ENCODE measurements at regions not wholly inside any gene's neighbourhood (a gene's known extent, or its start where the extent isn't known, plus 50 kb on each side); places are given as distances from the start of the nearest gene placed in this dataset.
"Not testable (repeated sequence)": the region's sequence is repeated elsewhere in the genome, so short reads cannot be mapped to it uniquely, and the experiment has no call there.

DNA sequence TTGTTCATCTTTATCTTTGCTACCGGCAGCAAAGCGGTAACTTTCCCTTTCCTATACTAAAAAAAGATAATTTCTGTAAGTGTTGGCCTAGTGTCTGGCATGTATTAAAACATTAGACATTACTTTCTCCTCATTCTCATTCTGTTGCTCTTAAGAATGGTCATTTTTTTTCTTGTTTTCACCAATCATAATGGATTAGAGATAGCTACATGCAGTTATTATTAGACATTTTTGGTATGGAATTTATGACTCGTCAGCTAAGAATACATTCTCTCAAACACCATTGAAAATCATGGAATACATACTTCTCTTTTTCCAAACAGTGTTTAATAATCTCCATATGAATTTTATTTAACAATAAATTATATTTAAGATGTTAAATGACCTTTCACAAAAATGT is 1154.6 kb downstream of the BRINP3 start:
- H4K20me1 ChIP-seq (ENCODE audit: insufficient read depth, low read length) = no peaks in the 10 kb centered on the region
- H3K9me2 ChIP-seq (ENCODE audit: low read depth, low read length) = no peaks in the 10 kb centered on the region
- H3F3A ChIP-seq (ENCODE audit: insufficient read depth, low read length) = no peaks in the 10 kb centered on the region
- no peak overlapping the region for H3K27ac ChIP-seq (ENCODE audit: low read depth, low read length, poor library complexity, severe bottlenecking)
- no peak overlapping the region for H3K9ac ChIP-seq (ENCODE audit: low read length)
- H3K4me3 ChIP-seq (ENCODE audit: low read depth, low read length, poor library complexity, severe bottlenecking) = no peak overlapping the region
- H3K79me2 ChIP-seq (ENCODE audit: insufficient read depth, low read length) = no peaks in the 10 kb centered on the region
- no peaks in the 10 kb centered on the region for H3K4me1 ChIP-seq (ENCODE audit: insufficient read depth, low read length, severe bottlenecking)
- H3K27me3 ChIP-seq (ENCODE audit: insufficient read depth, low read length) = no peaks in the 10 kb centered on the region
- H3K36me3 ChIP-seq (ENCODE audit: insufficient read depth, low read length) = no peaks in the 10 kb centered on the region
- no peaks in the 10 kb centered on the region for H3K9me3 ChIP-seq (ENCODE audit: low read length)
- H3K4me2 ChIP-seq (ENCODE audit: low read length) = no peak overlapping the region
- no peak overlapping the region for H2AFZ ChIP-seq (ENCODE audit: low read length)
- TF ChIP-seq EZH2 (IDR thresholded peaks at IDR 0.05; ENCODE audit: borderline replicate concordance, low read length) = no peak
- TF ChIP-seq, protein P1, sequence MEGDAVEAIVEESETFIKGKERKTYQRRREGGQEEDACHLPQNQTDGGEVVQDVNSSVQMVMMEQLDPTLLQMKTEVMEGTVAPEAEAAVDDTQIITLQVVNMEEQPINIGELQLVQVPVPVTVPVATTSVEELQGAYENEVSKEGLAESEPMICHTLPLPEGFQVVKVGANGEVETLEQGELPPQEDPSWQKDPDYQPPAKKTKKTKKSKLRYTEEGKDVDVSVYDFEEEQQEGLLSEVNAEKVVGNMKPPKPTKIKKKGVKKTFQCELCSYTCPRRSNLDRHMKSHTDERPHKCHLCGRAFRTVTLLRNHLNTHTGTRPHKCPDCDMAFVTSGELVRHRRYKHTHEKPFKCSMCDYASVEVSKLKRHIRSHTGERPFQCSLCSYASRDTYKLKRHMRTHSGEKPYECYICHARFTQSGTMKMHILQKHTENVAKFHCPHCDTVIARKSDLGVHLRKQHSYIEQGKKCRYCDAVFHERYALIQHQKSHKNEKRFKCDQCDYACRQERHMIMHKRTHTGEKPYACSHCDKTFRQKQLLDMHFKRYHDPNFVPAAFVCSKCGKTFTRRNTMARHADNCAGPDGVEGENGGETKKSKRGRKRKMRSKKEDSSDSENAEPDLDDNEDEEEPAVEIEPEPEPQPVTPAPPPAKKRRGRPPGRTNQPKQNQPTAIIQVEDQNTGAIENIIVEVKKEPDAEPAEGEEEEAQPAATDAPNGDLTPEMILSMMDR (IDR thresholded peaks at IDR 0.05; ENCODE audit: low read length) = no peak

DNA sequence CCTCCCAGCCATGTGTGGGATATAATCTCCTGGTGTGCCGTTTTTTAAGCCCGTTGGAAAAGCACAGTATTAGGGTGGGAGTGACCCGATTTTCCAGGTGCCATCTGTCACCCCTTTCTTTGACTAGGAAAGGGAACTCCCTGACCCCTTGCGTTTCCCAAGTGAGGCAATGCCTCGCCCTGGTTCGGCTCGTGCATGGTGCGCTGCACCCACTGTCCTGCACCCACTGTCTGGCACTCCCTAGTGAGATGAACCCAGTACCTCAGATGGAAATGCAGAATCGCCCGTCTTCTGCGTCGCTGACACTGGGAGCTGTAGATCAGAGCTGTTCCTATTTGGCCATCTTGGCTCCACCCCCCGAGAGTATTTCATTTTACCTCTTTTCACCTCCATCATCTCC is 1146.6 kb downstream of the BRINP3 start:
- not testable (repeated sequence) for H3K9me2 ChIP-seq (ENCODE audit: low read depth, low read length); H3K36me3 ChIP-seq (ENCODE audit: insufficient read depth, low read length); H3F3A ChIP-seq (ENCODE audit: insufficient read depth, low read length); H2AFZ ChIP-seq (ENCODE audit: low read length); H3K4me3 ChIP-seq (ENCODE audit: low read depth, low read length, poor library complexity, severe bottlenecking); H3K4me1 ChIP-seq (ENCODE audit: insufficient read depth, low read length, severe bottlenecking); H3K79me2 ChIP-seq (ENCODE audit: insufficient read depth, low read length); H3K9me3 ChIP-seq (ENCODE audit: low read length); H3K4me2 ChIP-seq (ENCODE audit: low read length); H3K27ac ChIP-seq (ENCODE audit: low read depth, low read length, poor library complexity, severe bottlenecking); H3K9ac ChIP-seq (ENCODE audit: low read length); H4K20me1 ChIP-seq (ENCODE audit: insufficient read depth, low read length); H3K27me3 ChIP-seq (ENCODE audit: insufficient read depth, low read length)

DNA sequence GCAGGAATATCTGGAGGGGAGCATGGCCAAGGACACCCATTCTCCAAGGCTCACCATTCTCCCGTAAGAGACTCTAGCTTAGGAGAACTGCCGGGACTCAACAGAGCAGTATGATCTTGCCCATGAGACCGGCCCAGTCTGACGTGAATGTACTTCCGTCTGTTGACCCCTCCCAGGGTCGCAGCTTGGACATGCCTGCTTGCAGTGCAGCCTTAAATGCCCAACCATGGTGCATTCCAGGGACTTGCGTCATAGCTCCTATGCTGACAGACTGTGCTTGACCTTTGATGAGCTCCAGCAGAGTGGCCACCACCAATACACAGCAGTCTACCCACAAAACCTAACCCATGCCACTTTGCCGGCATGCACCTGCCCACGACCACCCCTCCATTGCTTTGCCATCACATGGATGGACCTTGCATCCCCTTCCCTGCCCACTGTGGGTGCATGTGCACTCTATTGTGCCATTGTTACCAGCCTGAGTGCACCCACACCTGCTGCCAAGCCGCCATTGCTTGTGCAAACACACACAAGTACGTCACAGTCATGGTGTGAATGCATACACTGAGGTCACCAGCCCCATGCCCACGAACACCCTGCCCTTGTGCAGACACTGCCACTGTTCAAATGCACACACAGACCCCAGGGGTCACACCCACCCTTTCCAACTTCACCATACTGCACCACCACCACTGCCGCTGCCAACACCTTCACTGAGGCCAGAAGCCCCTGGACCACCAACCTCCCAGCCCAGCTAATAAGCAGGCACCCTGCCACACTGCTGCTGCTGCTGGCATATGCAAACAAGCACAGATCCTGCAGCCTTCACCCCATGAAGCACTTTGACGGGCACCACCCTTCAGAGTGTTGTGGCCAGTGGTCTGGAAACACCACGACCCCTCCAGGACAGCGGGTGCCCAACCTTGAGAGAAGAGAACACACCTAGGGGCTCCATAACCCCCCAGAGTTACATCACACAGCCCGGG is 1141.3 kb downstream of the BRINP3 start:
- no peaks in the 10 kb centered on the region for H4K20me1 ChIP-seq (ENCODE audit: insufficient read depth, low read length)
- no peaks in the 10 kb centered on the region for H3K36me3 ChIP-seq (ENCODE audit: insufficient read depth, low read length)
- TF ChIP-seq EZH2 (IDR thresholded peaks at IDR 0.05; ENCODE audit: borderline replicate concordance, low read length) = no peak
- TF ChIP-seq, protein P1 (IDR thresholded peaks at IDR 0.05; ENCODE audit: low read length) = no peak
- no peak overlapping the region for H3K9ac ChIP-seq (ENCODE audit: low read length)
- no peak overlapping the region for H3K4me2 ChIP-seq (ENCODE audit: low read length)
- no peak overlapping the region for H2AFZ ChIP-seq (ENCODE audit: low read length)
- no peaks in the 10 kb centered on the region for H3K4me1 ChIP-seq (ENCODE audit: insufficient read depth, low read length, severe bottlenecking)
- H3F3A ChIP-seq (ENCODE audit: insufficient read depth, low read length) = no peaks in the 10 kb centered on the region
- H3K27ac ChIP-seq (ENCODE audit: low read depth, low read length, poor library complexity, severe bottlenecking) = no peak overlapping the region
- no peak overlapping the region for H3K4me3 ChIP-seq (ENCODE audit: low read depth, low read length, poor library complexity, severe bottlenecking)
- no peaks in the 10 kb centered on the region for H3K79me2 ChIP-seq (ENCODE audit: insufficient read depth, low read length)
- H3K9me3 ChIP-seq (ENCODE audit: low read length) = no peaks in the 10 kb centered on the region
- no peaks in the 10 kb centered on the region for H3K27me3 ChIP-seq (ENCODE audit: insufficient read depth, low read length)
- H3K9me2 ChIP-seq (ENCODE audit: low read depth, low read length) = no peaks in the 10 kb centered on the region

DNA sequence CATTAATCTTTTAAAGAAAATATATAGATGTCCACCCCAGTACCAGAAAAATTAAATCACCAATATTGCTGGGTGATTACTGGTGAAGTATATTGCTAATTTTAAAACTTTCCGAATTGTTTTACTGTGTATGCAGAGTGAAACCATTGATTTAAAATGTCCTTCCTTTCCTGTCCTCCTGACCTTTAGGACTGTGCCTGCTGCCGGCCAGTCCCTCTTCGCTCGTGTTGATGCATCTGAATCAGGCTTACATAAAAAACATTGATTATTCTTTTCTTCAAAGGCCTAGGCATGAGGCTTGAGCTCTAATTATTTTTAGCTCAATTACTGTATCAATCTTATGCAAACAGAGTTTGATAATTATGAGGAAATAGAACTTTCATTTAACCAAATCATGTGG is 1128.1 kb downstream of the BRINP3 start:
- Histone ChIP-seq H3K4me1 (ENCODE audit: insufficient read depth, low read length, severe bottlenecking) (no peaks in the 10 kb centered on the region), H4K20me1 (ENCODE audit: insufficient read depth, low read length) (no peaks in the 10 kb centered on the region), H3K4me2 (ENCODE audit: low read length) (no peak overlapping the region), H3K36me3 (ENCODE audit: insufficient read depth, low read length) (no peaks in the 10 kb centered on the region), H3K9ac (ENCODE audit: low read length) (no peak overlapping the region), H3F3A (ENCODE audit: insufficient read depth, low read length) (no peaks in the 10 kb centered on the region), H3K9me2 (ENCODE audit: low read depth, low read length) (no peaks in the 10 kb centered on the region), H3K4me3 (ENCODE audit: low read depth, low read length, poor library complexity, severe bottlenecking) (no peak overlapping the region), H3K79me2 (ENCODE audit: insufficient read depth, low read length) (no peaks in the 10 kb centered on the region), H3K9me3 (ENCODE audit: low read length) (no peaks in the 10 kb centered on the region), H2AFZ (ENCODE audit: low read length) (no peak overlapping the region), H3K27ac (ENCODE audit: low read depth, low read length, poor library complexity, severe bottlenecking) (no peak overlapping the region), H3K27me3 (ENCODE audit: insufficient read depth, low read length) (no peaks in the 10 kb centered on the region)
- TF ChIP-seq EZH2 (IDR thresholded peaks at IDR 0.05; ENCODE audit: borderline replicate concordance, low read length) = no peak
- TF ChIP-seq, protein P1 (IDR thresholded peaks at IDR 0.05; ENCODE audit: low read length) = no peak
